ENCODE measurements at regions not wholly inside any gene's neighbourhood (a gene's known extent, or its start where the extent isn't known, plus 50 kb on each side); places are given as distances from the start of the nearest gene placed in this dataset.

DNA sequence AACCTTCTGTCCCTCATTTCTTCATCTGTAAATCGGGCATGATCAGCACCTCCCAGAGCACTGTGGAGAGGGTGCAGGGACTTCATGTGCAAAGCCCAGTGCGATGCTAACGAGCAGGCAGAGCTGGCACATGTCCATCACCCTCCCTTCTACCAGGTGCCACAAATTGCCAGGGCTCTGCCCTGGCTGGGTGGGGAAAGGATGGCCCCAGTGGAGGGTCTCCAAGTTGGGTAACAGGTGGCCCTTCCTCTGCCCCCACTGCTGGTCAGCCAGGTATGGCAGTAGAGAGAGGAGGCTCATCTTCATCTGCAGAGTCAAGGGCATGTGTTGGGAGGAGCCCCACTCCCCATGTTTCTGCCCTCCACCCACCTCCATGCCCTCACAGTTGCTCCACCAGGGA, 61.5 kb upstream of the CDH5 start:
- Mint-ChIP-seq H3K4me3 (ENCODE audit: unreplicated experiment) (no peak overlapping the region), H3K27ac (ENCODE audit: unreplicated experiment) (no peak overlapping the region), H3K27me3 (ENCODE audit: low read depth) (peaks cover 13% of the 10 kb centered on the region), H3K4me1 (ENCODE audit: low read depth) (peaks cover 8% of the 10 kb centered on the region), H3K36me3 (ENCODE audit: low read depth) (no peaks in the 10 kb centered on the region), H3K9me3 (ENCODE audit: low read depth) (peaks cover 10% of the 10 kb centered on the region)
- TF ChIP-seq, protein P1, sequence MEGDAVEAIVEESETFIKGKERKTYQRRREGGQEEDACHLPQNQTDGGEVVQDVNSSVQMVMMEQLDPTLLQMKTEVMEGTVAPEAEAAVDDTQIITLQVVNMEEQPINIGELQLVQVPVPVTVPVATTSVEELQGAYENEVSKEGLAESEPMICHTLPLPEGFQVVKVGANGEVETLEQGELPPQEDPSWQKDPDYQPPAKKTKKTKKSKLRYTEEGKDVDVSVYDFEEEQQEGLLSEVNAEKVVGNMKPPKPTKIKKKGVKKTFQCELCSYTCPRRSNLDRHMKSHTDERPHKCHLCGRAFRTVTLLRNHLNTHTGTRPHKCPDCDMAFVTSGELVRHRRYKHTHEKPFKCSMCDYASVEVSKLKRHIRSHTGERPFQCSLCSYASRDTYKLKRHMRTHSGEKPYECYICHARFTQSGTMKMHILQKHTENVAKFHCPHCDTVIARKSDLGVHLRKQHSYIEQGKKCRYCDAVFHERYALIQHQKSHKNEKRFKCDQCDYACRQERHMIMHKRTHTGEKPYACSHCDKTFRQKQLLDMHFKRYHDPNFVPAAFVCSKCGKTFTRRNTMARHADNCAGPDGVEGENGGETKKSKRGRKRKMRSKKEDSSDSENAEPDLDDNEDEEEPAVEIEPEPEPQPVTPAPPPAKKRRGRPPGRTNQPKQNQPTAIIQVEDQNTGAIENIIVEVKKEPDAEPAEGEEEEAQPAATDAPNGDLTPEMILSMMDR (IDR thresholded peaks at IDR 0.05), result no peak
- DNase-seq (ENCODE audit: low spot score), result no peak

GRCh38 chr16:66304151-66304550, 62.3 kb upstream of the CDH5 start:
- TF ChIP-seq, protein P1 (IDR thresholded peaks at IDR 0.05), result no peak
- H3K9me3 Mint-ChIP-seq (ENCODE audit: low read depth), result peaks cover 11% of the 10 kb centered on the region
- H3K27ac Mint-ChIP-seq (ENCODE audit: unreplicated experiment), result no peak overlapping the region
- DNase-seq (ENCODE audit: low spot score), result no peak
- H3K27me3 Mint-ChIP-seq (ENCODE audit: low read depth), result peaks cover 13% of the 10 kb centered on the region
- no peaks in the 10 kb centered on the region for H3K36me3 Mint-ChIP-seq (ENCODE audit: low read depth)
- no peak overlapping the region for H3K4me3 Mint-ChIP-seq (ENCODE audit: unreplicated experiment)
- H3K4me1 Mint-ChIP-seq (ENCODE audit: low read depth), result peaks cover 8% of the 10 kb centered on the region

- TF ChIP-seq, protein P1 (IDR thresholded peaks at IDR 0.05), result no peak
- H3K27ac Mint-ChIP-seq (ENCODE audit: unreplicated experiment), result no peak overlapping the region
- H3K9me3 Mint-ChIP-seq (ENCODE audit: low read depth), result peaks cover 14% of the 10 kb centered on the region
- H3K4me3 Mint-ChIP-seq (ENCODE audit: unreplicated experiment), result no peak overlapping the region
- H3K27me3 Mint-ChIP-seq (ENCODE audit: low read depth), result peaks cover 7% of the 10 kb centered on the region
- no peaks in the 10 kb centered on the region for H3K36me3 Mint-ChIP-seq (ENCODE audit: low read depth)
- no peak for DNase-seq (ENCODE audit: low spot score)
- peaks cover 8% of the 10 kb centered on the region for H3K4me1 Mint-ChIP-seq (ENCODE audit: low read depth)
Measured at GRCh38 chr16:66300501-66300900, 66.0 kb upstream of the CDH5 start.

GRCh38 chr16:66300037-66300436, 66.5 kb upstream of the CDH5 start:
- no peak for DNase-seq (ENCODE audit: low spot score)
- H3K27ac Mint-ChIP-seq (ENCODE audit: unreplicated experiment), result no peak overlapping the region
- no peak overlapping the region for H3K4me3 Mint-ChIP-seq (ENCODE audit: unreplicated experiment)
- peaks cover 8% of the 10 kb centered on the region for H3K4me1 Mint-ChIP-seq (ENCODE audit: low read depth)
- peaks cover 14% of the 10 kb centered on the region for H3K9me3 Mint-ChIP-seq (ENCODE audit: low read depth)
- TF ChIP-seq, protein P1 (IDR thresholded peaks at IDR 0.05), result no peak
- H3K36me3 Mint-ChIP-seq (ENCODE audit: low read depth), result no peaks in the 10 kb centered on the region
- H3K27me3 Mint-ChIP-seq (ENCODE audit: low read depth), result peaks cover 7% of the 10 kb centered on the region

- no peak for DNase-seq (ENCODE audit: low spot score)
- TF ChIP-seq, protein P1 (IDR thresholded peaks at IDR 0.05), result no peak
- H3K36me3 Mint-ChIP-seq (ENCODE audit: low read depth), result no peaks in the 10 kb centered on the region
- H3K27ac Mint-ChIP-seq (ENCODE audit: unreplicated experiment), result no peak overlapping the region
- H3K27me3 Mint-ChIP-seq (ENCODE audit: low read depth), result peaks cover 2% of the 10 kb centered on the region
- H3K9me3 Mint-ChIP-seq (ENCODE audit: low read depth), result peaks cover 14% of the 10 kb centered on the region
- H3K4me1 Mint-ChIP-seq (ENCODE audit: low read depth), result peaks cover 8% of the 10 kb centered on the region
- H3K4me3 Mint-ChIP-seq (ENCODE audit: unreplicated experiment), result no peak overlapping the region
Measured at GRCh38 chr16:66299349-66299748, 67.1 kb upstream of the CDH5 start.
